ENCODE measurements at regions not wholly inside any gene's neighbourhood (a gene's known extent, or its start where the extent isn't known, plus 50 kb on each side); places are given as distances from the start of the nearest gene placed in this dataset.

DNA sequence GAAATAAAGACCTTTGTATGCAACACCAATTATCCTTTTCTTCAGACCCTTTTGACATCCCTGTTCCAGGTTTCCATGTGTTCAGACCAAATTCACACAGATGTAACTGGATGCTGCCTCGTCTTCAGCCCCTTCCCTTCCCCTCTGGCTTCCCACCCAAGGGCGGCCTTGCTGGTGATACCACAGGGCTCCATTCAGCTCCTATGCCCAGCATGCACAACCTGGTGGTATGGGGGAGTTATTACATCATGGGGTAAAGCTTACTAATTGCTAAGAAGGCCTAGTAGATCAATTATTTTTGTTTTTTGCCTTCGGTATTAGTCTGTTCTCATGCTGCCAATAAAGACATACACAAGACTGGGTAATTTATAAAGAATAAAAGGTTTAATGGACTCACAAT lies 317.0 kb upstream of the CXXC4 start:
- ChIA-PET CTCF (no interaction called here), POLR2A (ENCODE audit: low non-redundant PET) (no interaction called here)
- DNase-seq (ENCODE audit: low spot score): no peak
- Histone ChIP-seq H3K9me3 (ENCODE audit: low read depth, low read length, poor library complexity, severe bottlenecking) (no peaks in the 10 kb centered on the region), H3K4me1 (ENCODE audit: insufficient read depth, low read length, poor library complexity, severe bottlenecking) (no peaks in the 10 kb centered on the region), H3K4me3 (ENCODE audit: low read depth, low read length, poor library complexity, severe bottlenecking) (no peak overlapping the region), H3K27ac (ENCODE audit: low read depth, low read length, poor library complexity, severe bottlenecking) (no peak overlapping the region), H3K27me3 (replicated peaks; ENCODE audit: insufficient read depth, low read depth, low read length, poor library complexity) (no peaks in the 10 kb centered on the region), H3K36me3 (ENCODE audit: insufficient read depth, low read length, poor library complexity, severe bottlenecking) (no peaks in the 10 kb centered on the region)
- TF ChIP-seq EZH2 (IDR thresholded peaks at IDR 0.05; ENCODE audit: borderline replicate concordance, low read depth, low read length, poor library complexity, severe bottlenecking): no peak
- TF ChIP-seq, protein P1, sequence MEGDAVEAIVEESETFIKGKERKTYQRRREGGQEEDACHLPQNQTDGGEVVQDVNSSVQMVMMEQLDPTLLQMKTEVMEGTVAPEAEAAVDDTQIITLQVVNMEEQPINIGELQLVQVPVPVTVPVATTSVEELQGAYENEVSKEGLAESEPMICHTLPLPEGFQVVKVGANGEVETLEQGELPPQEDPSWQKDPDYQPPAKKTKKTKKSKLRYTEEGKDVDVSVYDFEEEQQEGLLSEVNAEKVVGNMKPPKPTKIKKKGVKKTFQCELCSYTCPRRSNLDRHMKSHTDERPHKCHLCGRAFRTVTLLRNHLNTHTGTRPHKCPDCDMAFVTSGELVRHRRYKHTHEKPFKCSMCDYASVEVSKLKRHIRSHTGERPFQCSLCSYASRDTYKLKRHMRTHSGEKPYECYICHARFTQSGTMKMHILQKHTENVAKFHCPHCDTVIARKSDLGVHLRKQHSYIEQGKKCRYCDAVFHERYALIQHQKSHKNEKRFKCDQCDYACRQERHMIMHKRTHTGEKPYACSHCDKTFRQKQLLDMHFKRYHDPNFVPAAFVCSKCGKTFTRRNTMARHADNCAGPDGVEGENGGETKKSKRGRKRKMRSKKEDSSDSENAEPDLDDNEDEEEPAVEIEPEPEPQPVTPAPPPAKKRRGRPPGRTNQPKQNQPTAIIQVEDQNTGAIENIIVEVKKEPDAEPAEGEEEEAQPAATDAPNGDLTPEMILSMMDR (conservative IDR thresholded peaks at IDR 0.05; ENCODE audit: low read depth, low read length): no peak
- no TSS peak for BruUV-seq (replicated peaks)
- intact Hi-C loops (cut with micrococcal nuclease; ENCODE audit: unreplicated experiment): no loop called here

DNA sequence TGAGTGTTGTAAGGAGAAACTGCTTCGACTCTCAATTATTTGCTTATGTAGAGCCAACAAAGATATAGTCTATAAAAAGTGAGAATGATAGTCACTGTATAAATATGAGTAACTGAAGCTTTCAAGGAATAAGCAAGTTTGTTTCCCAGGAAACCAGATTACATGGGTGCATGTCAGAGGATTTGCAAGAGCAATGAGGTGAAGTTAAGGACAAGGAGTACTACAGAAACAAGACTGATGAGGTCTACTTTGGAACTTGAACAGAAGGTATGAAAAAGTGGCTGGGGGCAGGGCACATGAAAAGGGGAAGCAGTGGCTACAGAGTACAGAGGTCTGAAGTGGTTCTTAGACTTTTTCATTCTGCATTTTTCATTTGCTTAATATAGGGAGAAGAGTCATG lies 321.0 kb upstream of the CXXC4 start:
- ChIA-PET POLR2A (ENCODE audit: low non-redundant PET) (no interaction called here), CTCF (no interaction called here)
- no peak for TF ChIP-seq EZH2 (IDR thresholded peaks at IDR 0.05; ENCODE audit: borderline replicate concordance, low read depth, low read length, poor library complexity, severe bottlenecking)
- TF ChIP-seq, protein P1 (conservative IDR thresholded peaks at IDR 0.05; ENCODE audit: low read depth, low read length): no peak
- Histone ChIP-seq H3K9me3 (ENCODE audit: low read depth, low read length, poor library complexity, severe bottlenecking) (no peaks in the 10 kb centered on the region), H3K4me3 (ENCODE audit: low read depth, low read length, poor library complexity, severe bottlenecking) (no peak overlapping the region), H3K27me3 (replicated peaks; ENCODE audit: insufficient read depth, low read depth, low read length, poor library complexity) (no peaks in the 10 kb centered on the region), H3K36me3 (ENCODE audit: insufficient read depth, low read length, poor library complexity, severe bottlenecking) (no peaks in the 10 kb centered on the region), H3K27ac (ENCODE audit: low read depth, low read length, poor library complexity, severe bottlenecking) (no peak overlapping the region), H3K4me1 (ENCODE audit: insufficient read depth, low read length, poor library complexity, severe bottlenecking) (no peaks in the 10 kb centered on the region)
- no peak for DNase-seq (ENCODE audit: low spot score)
- no TSS peak for BruUV-seq (replicated peaks)
- intact Hi-C loops (cut with micrococcal nuclease; ENCODE audit: unreplicated experiment): no loop called here

DNA sequence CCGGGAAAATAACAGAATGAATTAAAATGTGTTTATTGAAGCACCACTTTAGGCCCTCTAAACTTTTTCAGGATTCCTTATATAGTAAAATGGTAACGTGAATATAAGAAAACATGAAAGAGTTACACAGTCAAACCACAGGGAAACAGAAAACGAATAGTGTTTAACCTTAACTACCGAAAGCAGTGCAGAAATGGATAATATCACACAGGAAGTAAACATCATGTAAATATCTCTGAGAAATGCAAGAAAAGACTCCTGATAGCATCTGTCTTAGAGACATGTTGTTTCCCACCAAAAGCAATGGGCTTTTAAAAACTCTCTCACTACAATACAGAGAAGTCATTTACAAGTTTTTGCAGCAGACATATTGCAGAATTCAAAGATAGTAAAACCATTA lies 323.9 kb upstream of the CXXC4 start:
- H3K4me1 ChIP-seq (ENCODE audit: insufficient read depth, low read length, poor library complexity, severe bottlenecking): no peaks in the 10 kb centered on the region
- no peak overlapping the region for H3K4me3 ChIP-seq (ENCODE audit: low read depth, low read length, poor library complexity, severe bottlenecking)
- H3K27ac ChIP-seq (ENCODE audit: low read depth, low read length, poor library complexity, severe bottlenecking): no peak overlapping the region
- CTCF ChIA-PET: no interaction called here
- intact Hi-C loops (cut with micrococcal nuclease; ENCODE audit: unreplicated experiment): no loop called here
- POLR2A ChIA-PET (ENCODE audit: low non-redundant PET): no interaction called here
- no peaks in the 10 kb centered on the region for H3K9me3 ChIP-seq (ENCODE audit: low read depth, low read length, poor library complexity, severe bottlenecking)
- TF ChIP-seq, protein P1 (conservative IDR thresholded peaks at IDR 0.05; ENCODE audit: low read depth, low read length): no peak
- no peak for TF ChIP-seq EZH2 (IDR thresholded peaks at IDR 0.05; ENCODE audit: borderline replicate concordance, low read depth, low read length, poor library complexity, severe bottlenecking)
- no peaks in the 10 kb centered on the region for H3K27me3 ChIP-seq (replicated peaks; ENCODE audit: insufficient read depth, low read depth, low read length, poor library complexity)
- DNase-seq (ENCODE audit: low spot score): no peak
- no peaks in the 10 kb centered on the region for H3K36me3 ChIP-seq (ENCODE audit: insufficient read depth, low read length, poor library complexity, severe bottlenecking)
- BruUV-seq (replicated peaks): no TSS peak
